ENCODE measurements at regions not wholly inside any gene's neighbourhood (a gene's known extent, or its start where the extent isn't known, plus 50 kb on each side); places are given as distances from the start of the nearest gene placed in this dataset.

DNA sequence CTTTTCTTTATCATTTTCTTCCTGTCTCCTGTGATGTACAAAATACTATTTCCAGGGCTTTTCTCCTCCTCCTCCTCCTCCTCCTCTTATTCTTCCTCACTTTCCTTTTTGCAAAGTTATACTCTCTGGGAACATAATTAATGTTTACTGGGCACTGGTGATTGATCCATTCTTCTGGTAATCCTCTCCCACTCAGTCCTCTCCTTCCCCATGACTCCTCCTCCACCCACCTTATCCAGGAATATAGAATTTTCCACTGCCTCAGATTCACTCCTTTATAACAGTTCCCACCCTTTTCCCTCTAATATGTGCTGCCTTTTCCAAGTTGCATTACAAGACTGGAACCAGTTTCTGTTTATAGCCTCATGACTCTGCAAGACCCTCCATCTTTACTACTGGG, 62.5 kb upstream of the IYD start:
- Histone ChIP-seq H2BK120ac (replicated peaks; ENCODE audit: low read depth, low read length) (no peak overlapping the region), H3K4ac (replicated peaks; ENCODE audit: insufficient read length, low read depth, low read length) (no peak overlapping the region), H3K23me2 (ENCODE audit: low read depth, low read length) (no peaks in the 10 kb centered on the region; the same call in 1 of the 2 replicates), H3K14ac (ENCODE audit: insufficient read length) (no peak overlapping the region), H3K79me1 (ENCODE audit: low read depth, low read length) (no peaks in the 10 kb centered on the region), H4K20me1 (replicated peaks in 1 of 2; ENCODE audit: control insufficient read depth in 1 of 2, insufficient read depth in 2 of 2, low read length in 2 of 2) (no peaks in the 10 kb centered on the region), H2AFZ (ENCODE audit: low read length) (no peak overlapping the region), H3K27me3 (replicated peaks in 1 of 4; ENCODE audit: control insufficient read depth in 3 of 4, extremely low read depth in 1 of 4, insufficient read depth in 3 of 4, low read length in 3 of 4) (no peaks in the 10 kb centered on the region; a peak in 1 of 7 replicates), H3K36me3 (ENCODE audit: control insufficient read depth in 2 of 4, insufficient read depth in 4 of 4, low read length in 3 of 4) (no peaks in the 10 kb centered on the region), H3K9me3 (ENCODE audit: insufficient read depth in 2 of 2, low read depth in 1 of 2, low read length in 1 of 2) (no peaks in the 10 kb centered on the region), H4K91ac (replicated peaks; ENCODE audit: insufficient read length, low read length) (no peak overlapping the region), H3K4me3 (ENCODE audit: extremely low read depth in 1 of 4, insufficient read depth in 2 of 4, low read depth in 3 of 4, low read length in 4 of 4) (no peak overlapping the region), H3K56ac (replicated peaks; ENCODE audit: insufficient read length, low read depth, low read length) (no peak overlapping the region), H2BK12ac (ENCODE audit: low read depth, low read length) (no peak overlapping the region), H2BK5ac (ENCODE audit: low read depth, low read length) (no peak overlapping the region), H2AK5ac (ENCODE audit: low read depth, low read length) (no peak overlapping the region), H2BK20ac (ENCODE audit: low read length) (no peak overlapping the region), H3K4me1 (replicated peaks in 1 of 4; ENCODE audit: control insufficient read depth in 3 of 4, insufficient read depth in 4 of 4, low read length in 3 of 4) (no peaks in the 10 kb centered on the region), H3K27ac (ENCODE audit: low read depth, low read length) (no peak overlapping the region), H3K9ac (replicated peaks in 1 of 4; ENCODE audit: extremely low read depth in 1 of 4, low read depth in 3 of 4, low read length in 3 of 4) (no peak overlapping the region), H3K79me2 (ENCODE audit: control insufficient read depth in 1 of 2, insufficient read depth in 2 of 2, low read length in 2 of 2) (no peaks in the 10 kb centered on the region), H2BK15ac (ENCODE audit: low read length) (no peak overlapping the region), H3K23ac (ENCODE audit: insufficient read length) (no peak overlapping the region), H4K5ac (ENCODE audit: insufficient read length, low read depth, low read length) (no peak overlapping the region), H3K18ac (ENCODE audit: extremely low read depth, low read length) (no peak overlapping the region), H3K4me2 (ENCODE audit: insufficient read depth in 1 of 2, low read depth in 2 of 2, low read length in 2 of 2) (no peak overlapping the region), H4K8ac (ENCODE audit: extremely low read depth, insufficient read depth, low read length) (no peak overlapping the region)
- ChIA-PET POLR2A (ENCODE audit: partially characterized antibody) (no interaction called here), CTCF (ENCODE audit: partially characterized antibody) (no interaction called here)
- DNase-seq (ENCODE audit: low read depth in 1 of 2, low spot score in 2 of 2) = no peak
- TF ChIP-seq CTBP2 (IDR thresholded peaks at IDR 0.05; ENCODE audit: borderline replicate concordance, insufficient read depth, insufficient read length, low read length) = no peak
- no peak for TF ChIP-seq TBP (IDR thresholded peaks at IDR 0.05; ENCODE audit: low read depth, low read length)
- no peak for TF ChIP-seq PHF8 (conservative IDR thresholded peaks at IDR 0.05; ENCODE audit: low read depth, low read length)
- TF ChIP-seq JUN (IDR thresholded peaks at IDR 0.05; ENCODE audit: low read depth, low read length) = no peak
- no peak for TF ChIP-seq POLR2AphosphoS5 (IDR thresholded peaks at IDR 0.05; ENCODE audit: low read depth, low read length)
- TF ChIP-seq YY1 (IDR thresholded peaks at IDR 0.05; ENCODE audit: low read depth, low read length) = no peak
- TF ChIP-seq, protein P1, sequence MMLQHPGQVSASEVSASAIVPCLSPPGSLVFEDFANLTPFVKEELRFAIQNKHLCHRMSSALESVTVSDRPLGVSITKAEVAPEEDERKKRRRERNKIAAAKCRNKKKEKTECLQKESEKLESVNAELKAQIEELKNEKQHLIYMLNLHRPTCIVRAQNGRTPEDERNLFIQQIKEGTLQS (IDR thresholded peaks at IDR 0.05; ENCODE audit: insufficient read depth, low read depth, low read length) = no peak
- no peak for TF ChIP-seq NANOG (IDR thresholded peaks at IDR 0.05; ENCODE audit: insufficient read depth, low read depth, low read length, poor library complexity, severe bottlenecking)
- no peak for TF ChIP-seq SAP30 (IDR thresholded peaks at IDR 0.05; ENCODE audit: insufficient read depth, insufficient replicate concordance, low read length)
- no peak for FAIRE-seq
